Heart left ventricle (tissue), 13 donors: ENCODE measurements at regions not wholly inside any gene's neighbourhood (a gene's known extent, or its start where the extent isn't known, plus 50 kb on each side); places are given as distances from the start of the nearest gene placed in this dataset.

ENCODE experiments used
- POLR2A ChIP-seq, 2 donors: fragments of 450-650 bp; IDR thresholded peaks; one replicate each; pipeline ENCODE4 v1.6.1; 2017; ENCODE audit warnings: antibody characterized with exemption in 2 of 2, mild to moderate bottlenecking in 2 of 2, moderate library complexity in 2 of 2
- TF ChIP-seq, protein P1 (sequence below), 12 donors: fragments of 200-600 bp; sonication (generic) in 4 of 12; IDR thresholded peaks; one replicate each; pipeline versions ENCODE4 v1.5.0 to v1.8.0; 2018 to 2022; ENCODE audit warnings: antibody characterized with exemption in 12 of 12, mild to moderate bottlenecking in 5 of 12
- donor health status: ischemic (EF 13 %, LVEDD 7.1; RV severe dilation, severe dysfunction).
- donor health status: DM: no; HTN: yes; CAD: no.
- donor health status: DM: no; HTN: no; CAD: no.
- donor health status: ischemic (EF 25% LVEDD 6.9; RV normal size, moderate dysfunction).
- donor health status: ischemic (EF 25% LVEDD 5.7; RV mildly dilated, moderate dysfunction).
- donor health status: ischemic (EF 35%, LVEDD 5.7; RV mildly dilated, moderate dysfunction).
- donor health status: nonischemic (EF 11% LVEDD 7.7; RV severe dilation, severe dysfunction).
- donor health status: DM: yes; HTN: yes; CAD: no.
- donor health status: PGD.
- donor health status: ischemic (EF 29% LVEDD 5.4; RV normal size, mild dysfunction).
- donor health status: nonischemic (EF 23%, LVEDD 6.1; RV moderate dilation, normal function).

DNA sequence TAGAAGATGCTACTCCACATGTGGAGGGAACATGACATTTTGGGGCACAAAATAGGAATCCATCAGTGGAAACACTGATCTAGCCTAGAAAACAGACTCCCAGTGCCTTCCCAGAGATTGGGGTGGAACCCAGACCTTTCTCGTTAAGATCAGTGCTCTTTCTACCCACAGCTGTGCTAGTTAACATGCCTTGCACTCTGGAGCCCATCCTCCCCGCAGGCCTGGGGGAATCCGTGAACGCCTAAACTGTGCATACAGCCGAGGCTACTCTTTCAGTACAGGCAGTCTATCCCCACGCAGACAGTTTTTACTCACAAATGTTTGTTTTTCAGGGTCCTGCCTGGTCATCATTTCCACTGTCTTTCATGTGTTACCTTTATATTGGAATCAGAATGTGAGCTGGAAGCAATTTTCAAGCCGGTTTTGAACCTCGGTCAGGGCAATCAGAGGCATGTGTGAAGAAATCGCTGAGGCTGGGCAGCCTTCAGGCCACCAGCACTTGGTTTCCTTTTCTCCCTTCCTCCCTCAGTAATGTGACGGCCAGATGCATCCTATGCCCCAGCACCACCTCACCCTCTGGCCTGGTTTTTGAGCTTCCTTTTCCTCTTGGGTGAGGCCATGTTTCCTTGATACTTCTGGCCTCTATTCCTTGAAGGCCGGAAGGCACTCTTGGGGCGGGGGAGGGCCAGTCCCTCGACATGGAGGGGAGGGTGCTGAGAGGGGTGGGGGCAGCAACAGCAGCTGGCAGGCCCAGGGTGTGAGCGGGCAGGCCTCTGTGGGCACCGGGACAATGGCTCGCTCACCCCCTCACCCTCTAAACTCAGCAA, 123.6 kb upstream of the GALNT15 start:
- TF ChIP-seq, protein P1, sequence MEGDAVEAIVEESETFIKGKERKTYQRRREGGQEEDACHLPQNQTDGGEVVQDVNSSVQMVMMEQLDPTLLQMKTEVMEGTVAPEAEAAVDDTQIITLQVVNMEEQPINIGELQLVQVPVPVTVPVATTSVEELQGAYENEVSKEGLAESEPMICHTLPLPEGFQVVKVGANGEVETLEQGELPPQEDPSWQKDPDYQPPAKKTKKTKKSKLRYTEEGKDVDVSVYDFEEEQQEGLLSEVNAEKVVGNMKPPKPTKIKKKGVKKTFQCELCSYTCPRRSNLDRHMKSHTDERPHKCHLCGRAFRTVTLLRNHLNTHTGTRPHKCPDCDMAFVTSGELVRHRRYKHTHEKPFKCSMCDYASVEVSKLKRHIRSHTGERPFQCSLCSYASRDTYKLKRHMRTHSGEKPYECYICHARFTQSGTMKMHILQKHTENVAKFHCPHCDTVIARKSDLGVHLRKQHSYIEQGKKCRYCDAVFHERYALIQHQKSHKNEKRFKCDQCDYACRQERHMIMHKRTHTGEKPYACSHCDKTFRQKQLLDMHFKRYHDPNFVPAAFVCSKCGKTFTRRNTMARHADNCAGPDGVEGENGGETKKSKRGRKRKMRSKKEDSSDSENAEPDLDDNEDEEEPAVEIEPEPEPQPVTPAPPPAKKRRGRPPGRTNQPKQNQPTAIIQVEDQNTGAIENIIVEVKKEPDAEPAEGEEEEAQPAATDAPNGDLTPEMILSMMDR (IDR thresholded peaks at IDR 0.05) = no peak
- no peak for TF ChIP-seq POLR2A (IDR thresholded peaks at IDR 0.05)
